DND-41 (cell line): ENCODE measurements at regions not wholly inside any gene's neighbourhood (a gene's known extent, or its start where the extent isn't known, plus 50 kb on each side); places are given as distances from the start of the nearest gene placed in this dataset.

Experiments used
- CTCF ChIP-seq: IDR thresholded peaks from 2 replicates; pipeline ENCODE4 v1.5.1; 2012; ENCODE audit warnings: borderline replicate concordance, low read length, moderate library complexity, mild to moderate bottlenecking; ENCODE audit not compliant: poor library complexity, severe bottlenecking; ENCODE audit errors: extremely low read depth
- EZH2 ChIP-seq: IDR thresholded peaks from 3 replicates; pipeline ENCODE4 v1.6.1; 2012; ENCODE audit warnings: borderline replicate concordance, low read depth, mild to moderate bottlenecking, moderate library complexity, low read length, inconsistent platforms; ENCODE audit not compliant: severe bottlenecking

GRCh38 chr21:41638201-41638790, 128.6 kb downstream of the RIPK4 start:
- TF ChIP-seq CTCF = no peak
- TF ChIP-seq EZH2 = no peak
